K562 (cell line): ENCODE measurements at regions not wholly inside any gene's neighbourhood (a gene's known extent, or its start where the extent isn't known, plus 50 kb on each side); places are given as distances from the start of the nearest gene placed in this dataset.

ENCODE experiments used
- ATAC-seq: fragments of 200-7000 bp; cut with Tn5 transposase; 3 replicates; pipeline ENCODE4 v1.9.1; 2020; ENCODE audit warnings: moderate library complexity
- BruUV-seq: library from RNA; stranded (reverse); fragments of 400-500 nt; replicated peaks from 2 replicates; lab custom pipeline; 2021; lab: Mats Ljungman, UMichigan
- CTCF ChIA-PET: fragments of 300-600 bp; formaldehyde crosslinking; extraction: SDS; loops from one replicate; lab custom pipeline; 2021; ENCODE audit warnings: low intra/inter-chr PET ratio; lab: Yijun Ruan, JAX
- POLR2A ChIA-PET: fragments of 300-600, 350-650 bp; sonication (Branson Sonifier 250); formaldehyde crosslinking; extraction: SDS; loops from one replicate; lab custom pipeline; 2021; ENCODE audit warnings: antibody characterized with exemption, inconsistent platforms; lab: Yijun Ruan, JAX
- DNase-seq, 4 experiments: peaks; one replicate each; pipeline versions ENCODE4 v3.0.0 to v3.0.0-alpha.2; 2011 to 2018; ENCODE audit warnings: low spot score in 3 of 4, mixed read lengths in 3 of 4; ENCODE audit errors: extremely low read depth in 1 of 4
- FAIRE-seq: peaks from 2 replicates; lab custom pipeline; 2011; peaks lifted over from hg19 to GRCh38; lab: Jason Lieb, UNC
- H2AFZ ChIP-seq: 2 replicates; pipeline ENCODE4 v1.6.0; 2011; ENCODE audit warnings: low read depth, low read length, control low read depth, inconsistent platforms
- H3K27ac ChIP-seq: fragments of 200-600 bp; 3 replicates; pipeline ENCODE4 v1.8.0; 2011; ENCODE audit warnings: low read depth, mild to moderate bottlenecking, control low read depth, inconsistent platforms, low read length, moderate library complexity, mixed read lengths; ENCODE audit errors: extremely low read depth
- H3K27me3 ChIP-seq, 2 experiments: fragments of 300-600 bp in 1 of 2; 2 replicates in 1 of 2; 3 replicates in 1 of 2; pipeline versions ENCODE4 v1.6.0 to v1.8.0; 2011; ENCODE audit warnings: inconsistent platforms in 2 of 2, low read length in 2 of 2, mild to moderate bottlenecking in 1 of 2, mixed read lengths in 1 of 2, moderate library complexity in 1 of 2; ENCODE audit not compliant: control insufficient read depth in 2 of 2, insufficient read depth in 2 of 2
- H3K36me3 ChIP-seq: fragments of 300-600 bp; 3 replicates; pipeline ENCODE4 v1.8.0; 2011; ENCODE audit warnings: mild to moderate bottlenecking, low read length, inconsistent platforms; ENCODE audit not compliant: control insufficient read depth, insufficient read depth
- H3K4me1 ChIP-seq, 2 experiments: fragments of 200-600 bp in 1 of 2; replicated peaks in 1 of 2; 2 replicates in 1 of 2; 3 replicates in 1 of 2; pipeline versions ENCODE4 v1.5.1 to v1.8.0; 2011; ENCODE audit warnings: inconsistent platforms in 2 of 2, low read length in 2 of 2, mild to moderate bottlenecking in 1 of 2, mixed read lengths in 1 of 2, moderate library complexity in 1 of 2; ENCODE audit not compliant: control insufficient read depth in 2 of 2, insufficient read depth in 2 of 2
- H3K4me2 ChIP-seq: 2 replicates; pipeline ENCODE4 v1.6.1; 2011; ENCODE audit warnings: low read length, control low read depth, inconsistent platforms, mixed read lengths; ENCODE audit not compliant: insufficient read depth
- H3K4me3 ChIP-seq: fragments of 200-600 bp; sonication (generic), shearing (Covaris generic); 2 replicates; pipeline ENCODE4 v1.5.1; 2016; ENCODE audit warnings: control low read depth, inconsistent platforms
- H3K79me2 ChIP-seq: fragments of 200-600 bp; 3 replicates; pipeline ENCODE4 v1.8.0; 2011; ENCODE audit warnings: low read length, inconsistent platforms; ENCODE audit not compliant: control insufficient read depth, insufficient read depth
- H3K9ac ChIP-seq, 2 experiments: 2 replicates each; pipeline versions ENCODE4 v1.6.0 to v1.6.1; 2011; ENCODE audit warnings: low read depth in 2 of 2, low read length in 2 of 2, control low read depth in 1 of 2, inconsistent platforms in 1 of 2, mild to moderate bottlenecking in 1 of 2, mixed read lengths in 1 of 2; ENCODE audit not compliant: insufficient read depth in 1 of 2
- H3K9me1 ChIP-seq: one replicate; pipeline ENCODE4 v1.6.0; 2011; ENCODE audit warnings: inconsistent platforms, mild to moderate bottlenecking, low read length, moderate library complexity; ENCODE audit not compliant: control insufficient read depth, insufficient read depth
- H3K9me3 ChIP-seq: replicated peaks from 2 replicates; pipeline ENCODE4 v1.5.1; 2011; ENCODE audit warnings: low read depth, low read length, inconsistent platforms; ENCODE audit not compliant: control insufficient read depth, insufficient read depth
- H4K20me1 ChIP-seq: replicated peaks from 2 replicates; pipeline ENCODE4 v1.6.1; 2011; ENCODE audit warnings: low read length, inconsistent platforms, mixed read lengths; ENCODE audit not compliant: control insufficient read depth, insufficient read depth
- ARID2 ChIP-seq: fragments of 450-650 bp; IDR thresholded peaks from 2 replicates; pipeline ENCODE4 v1.6.1; 2017; ENCODE audit warnings: antibody characterized with exemption, mild to moderate bottlenecking
- CHD2 ChIP-seq: IDR thresholded peaks from 2 replicates; pipeline ENCODE4 v1.6.1; 2011; ENCODE audit warnings: low read depth, low read length
- CHD4 ChIP-seq: fragments of 200-600 bp; sonication (generic); IDR thresholded peaks from 3 replicates; pipeline ENCODE4 v1.6.1; 2012; ENCODE audit warnings: low read depth, mild to moderate bottlenecking, mixed read lengths, low read length, inconsistent platforms; ENCODE audit not compliant: insufficient read depth, insufficient replicate concordance, poor library complexity, severe bottlenecking
- FOSL1 ChIP-seq: fragments of 200-800 bp; sonication (Bioruptor generic); conservative IDR thresholded peaks from 2 replicates; pipeline ENCODE4 v1.6.1; 2016; ENCODE audit warnings: missing genetic modification characterization, missing compliant biosample characterization
- GATAD2B ChIP-seq: fragments of 450-650 bp; IDR thresholded peaks from 2 replicates; pipeline ENCODE4 v1.6.1; 2017; ENCODE audit warnings: mild to moderate bottlenecking, borderline replicate concordance
- GTF2A2 ChIP-seq: IDR thresholded peaks from 2 replicates; pipeline ENCODE4 v1.6.1; 2016; ENCODE audit warnings: mild to moderate bottlenecking, missing genetic modification characterization, missing compliant biosample characterization
- GTF2E2 ChIP-seq: fragments of 200-800 bp; sonication (Bioruptor generic); IDR thresholded peaks from 2 replicates; pipeline ENCODE4 v1.6.1; 2016; ENCODE audit warnings: missing genetic modification characterization, missing compliant biosample characterization
- HES1 ChIP-seq: fragments of 450-650 bp; IDR thresholded peaks from 2 replicates; pipeline ENCODE4 v1.6.1; 2016; ENCODE audit warnings: low read depth, mild to moderate bottlenecking, moderate library complexity
- KAT2B ChIP-seq: IDR thresholded peaks from one replicate; pipeline ENCODE4 v1.6.1; 2012; ENCODE audit warnings: low read depth, mild to moderate bottlenecking, control low read depth, inconsistent platforms, low read length, moderate library complexity
- LCOR ChIP-seq: sonication (generic); formaldehyde crosslinking; IDR thresholded peaks from 2 replicates; pipeline ENCODE4 v1.8.0; 2022; ENCODE audit warnings: mild to moderate bottlenecking, missing genetic modification reagents
- MED1 ChIP-seq: sonication (generic); formaldehyde crosslinking; IDR thresholded peaks from 2 replicates; pipeline ENCODE4 v1.8.1; 2023; ENCODE audit warnings: missing genetic modification reagents, borderline replicate concordance
- MEF2D ChIP-seq: conservative IDR thresholded peaks from 2 replicates; pipeline ENCODE4 v1.6.1; 2016; ENCODE audit warnings: low read depth, missing genetic modification characterization, missing compliant biosample characterization
- MEIS2 ChIP-seq: fragments of 450-650 bp; IDR thresholded peaks from 2 replicates; pipeline ENCODE4 v1.6.1; 2014; ENCODE audit warnings: mild to moderate bottlenecking; ENCODE audit not compliant: partially characterized antibody
- PHF21A ChIP-seq: fragments of 450-650 bp; IDR thresholded peaks from 2 replicates; pipeline ENCODE4 v1.6.1; 2017; ENCODE audit warnings: low read depth, borderline replicate concordance
- RFX1 ChIP-seq: fragments of 450-650 bp; IDR thresholded peaks from 2 replicates; pipeline ENCODE4 v1.6.1; 2016; ENCODE audit warnings: mild to moderate bottlenecking, moderate library complexity
- ZFP36 ChIP-seq: fragments of 150-350 bp; IDR thresholded peaks from 2 replicates; pipeline ENCODE4 v1.6.1; 2018; ENCODE audit warnings: low read length, low read depth; ENCODE audit not compliant: partially characterized antibody
- ZNF217 ChIP-seq: sonication (generic); formaldehyde crosslinking; IDR thresholded peaks from 2 replicates; pipeline ENCODE4 v1.8.0; 2022; ENCODE audit warnings: mild to moderate bottlenecking, missing genetic modification reagents
- ZSCAN32 ChIP-seq: fragments of 450-650 bp; formaldehyde crosslinking; IDR thresholded peaks from 2 replicates; pipeline ENCODE4 v1.4.0; 2020; ENCODE audit warnings: mild to moderate bottlenecking, moderate library complexity
- WGBS: fragments of 100-300 bp; shearing (Covaris generic); methylation state at CpG from one replicate; pipeline ENCODE4 v1.1.6; 2016; ENCODE audit warnings: low coverage, mixed read lengths; ENCODE audit not compliant: insufficient coverage; ENCODE audit errors: missing lambda C conversion rate; 5-methylcytosine and 5-hydroxymethylcytosine counted together
- in situ Hi-C: fragments of 300-500 bp; cut with MboI; formaldehyde crosslinking; loops from 4 replicates; pipeline ENCODE4 v1.15.0; 2018; ENCODE audit warnings: inconsistent platforms, mixed read lengths
- intact Hi-C: fragments of 100-400 bp; cut with micrococcal nuclease; formaldehyde crosslinking; loops from 2 replicates; pipeline ENCODE4 v1.14.2; 2022
- TF ChIP-seq, protein P1 (sequence below): fragments of 250-450 bp; sonication (Bioruptor Pico); IDR thresholded peaks from 2 replicates; pipeline ENCODE4 v1.8.0; 2022; ENCODE audit warnings: inconsistent platforms, mild to moderate bottlenecking, moderate library complexity, borderline replicate concordance

- no peaks in the 10 kb centered on the region for H3K79me2 ChIP-seq
- POLR2A ChIA-PET: no interaction called here
- H3K9ac ChIP-seq: no peak overlapping the region
- no peaks in the 10 kb centered on the region for H3K4me1 ChIP-seq
- no peaks in the 10 kb centered on the region for H4K20me1 ChIP-seq
- H2AFZ ChIP-seq: no peak overlapping the region
- in situ Hi-C loops (no loop called here), intact Hi-C loops (no loop called here)
- no peaks in the 10 kb centered on the region for H3K36me3 ChIP-seq
- no peak for FAIRE-seq
- H3K9me3 ChIP-seq: no peaks in the 10 kb centered on the region
- DNase-seq: no peak
- no TSS peak for BruUV-seq
- H3K4me3 ChIP-seq: no peak overlapping the region
- WGBS: 0% methylated on average over 1 of the region's 1 CpG
- H3K9me1 ChIP-seq: no peaks in the 10 kb centered on the region
- ATAC-seq: no peak
- H3K27ac ChIP-seq: no peak overlapping the region
- H3K27me3 ChIP-seq: no peaks in the 10 kb centered on the region
- TF ChIP-seq RFX1 (no peak), KAT2B (no peak), MEIS2 (no peak), MEF2D (tag) (no peak), GTF2A2 (tag) (no peak), ARID2 (no peak), ZSCAN32 (CRISPR knock-in tag) (no peak), PHF21A (no peak), CHD2 (no peak), ZFP36 (no peak), GATAD2B (no peak), ZNF217 (CRISPR knock-in tag) (no peak), GTF2E2 (tag) (no peak), LCOR (CRISPR knock-in tag) (no peak), MED1 (CRISPR knock-in tag) (no peak), HES1 (no peak), CHD4 (no peak), FOSL1 (no peak)
- TF ChIP-seq, protein P1, sequence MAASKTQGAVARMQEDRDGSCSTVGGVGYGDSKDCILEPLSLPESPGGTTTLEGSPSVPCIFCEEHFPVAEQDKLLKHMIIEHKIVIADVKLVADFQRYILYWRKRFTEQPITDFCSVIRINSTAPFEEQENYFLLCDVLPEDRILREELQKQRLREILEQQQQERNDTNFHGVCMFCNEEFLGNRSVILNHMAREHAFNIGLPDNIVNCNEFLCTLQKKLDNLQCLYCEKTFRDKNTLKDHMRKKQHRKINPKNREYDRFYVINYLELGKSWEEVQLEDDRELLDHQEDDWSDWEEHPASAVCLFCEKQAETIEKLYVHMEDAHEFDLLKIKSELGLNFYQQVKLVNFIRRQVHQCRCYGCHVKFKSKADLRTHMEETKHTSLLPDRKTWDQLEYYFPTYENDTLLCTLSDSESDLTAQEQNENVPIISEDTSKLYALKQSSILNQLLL (CRISPR knock-in tag): no peak
- CTCF ChIA-PET: no interaction called here
- no peak overlapping the region for H3K4me2 ChIP-seq
Measured at GRCh38 chr9:11902610-11903009, 790.6 kb upstream of the TYRP1 start.
